K562 (cell line): ENCODE measurements at regions not wholly inside any gene's neighbourhood (a gene's known extent, or its start where the extent isn't known, plus 50 kb on each side); places are given as distances from the start of the nearest gene placed in this dataset.

Source experiments
- CBX5 ChIP-seq: IDR thresholded peaks from 2 replicates; pipeline ENCODE4 v1.6.1; 2014; ENCODE audit warnings: low read depth, borderline replicate concordance
- NKRF ChIP-seq: fragments of 450-650 bp; IDR thresholded peaks from 2 replicates; pipeline ENCODE4 v1.6.1; 2016; ENCODE audit warnings: borderline replicate concordance
- THAP12 ChIP-seq: fragments of 250-450 bp; sonication (Bioruptor Pico); IDR thresholded peaks from 2 replicates; pipeline ENCODE4 v1.9.0; 2021; ENCODE audit warnings: mild to moderate bottlenecking, inconsistent platforms
- ZNF12 ChIP-seq: sonication (generic); formaldehyde crosslinking; IDR thresholded peaks from 2 replicates; pipeline ENCODE4 v1.4.0; 2020; ENCODE audit warnings: mild to moderate bottlenecking, missing genetic modification reagents
- ZNF124 ChIP-seq: sonication (generic); formaldehyde crosslinking; IDR thresholded peaks from 2 replicates; pipeline ENCODE4 v1.8.1; 2022; ENCODE audit warnings: missing genetic modification reagents
- ZNF609 ChIP-seq: sonication (generic); formaldehyde crosslinking; IDR thresholded peaks from 2 replicates; pipeline ENCODE4 v1.8.1; 2023; ENCODE audit warnings: missing genetic modification reagents, mild to moderate bottlenecking, borderline replicate concordance

- TF ChIP-seq NKRF: no peak
- TF ChIP-seq CBX5: no peak
- TF ChIP-seq ZNF12: no peak
- no peak for TF ChIP-seq ZNF609
- TF ChIP-seq ZNF124 (CRISPR knock-in tag): no peak
- no peak for TF ChIP-seq THAP12
Measured at GRCh38 chr17:79530361-79531105, 80.3 kb downstream of the RBFOX3 start (continued).
